Uterus (tissue), 2 donors: ENCODE measurements at regions not wholly inside any gene's neighbourhood (a gene's known extent, or its start where the extent isn't known, plus 50 kb on each side); places are given as distances from the start of the nearest gene placed in this dataset.

Source experiments
- POLR2A ChIP-seq, 2 donors: fragments of 450-650 bp; IDR thresholded peaks; one replicate each; pipeline ENCODE4 v1.6.1; 2016; ENCODE audit warnings: antibody characterized with exemption in 2 of 2, mild to moderate bottlenecking in 1 of 2, moderate library complexity in 1 of 2
- TF ChIP-seq, protein P1 (sequence below), 4 experiments: fragments of 200-600 bp in 2 of 4; fragments of 450-650 bp in 2 of 4; sonication (generic) in 2 of 4; IDR thresholded peaks; one replicate each; pipeline ENCODE4 v1.5.1; 2016 to 2019; ENCODE audit warnings: antibody characterized with exemption in 4 of 4, mild to moderate bottlenecking in 2 of 4, moderate library complexity in 1 of 4

DNA sequence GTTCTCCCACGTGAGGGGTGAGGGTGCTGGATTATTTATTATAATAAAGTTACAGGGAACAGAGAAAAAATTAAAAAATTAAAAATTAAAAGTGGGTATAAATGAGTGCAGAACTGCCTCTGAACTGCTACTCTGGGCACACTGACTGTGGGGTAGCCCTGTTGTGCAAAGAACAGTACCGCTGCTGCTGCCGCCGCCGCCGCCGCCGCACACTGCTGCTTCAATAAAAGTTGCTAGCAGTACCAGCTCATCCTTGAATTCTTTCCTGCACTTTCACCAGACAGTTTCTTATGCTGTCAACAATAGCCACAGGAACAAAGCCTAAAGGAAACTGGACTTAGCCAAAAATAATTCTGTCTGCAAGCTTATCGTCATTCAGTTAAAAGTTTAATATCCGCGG lies 72.1 kb downstream of the GCC1 start:
- no peak for TF ChIP-seq POLR2A (IDR thresholded peaks at IDR 0.05)
- TF ChIP-seq, protein P1, sequence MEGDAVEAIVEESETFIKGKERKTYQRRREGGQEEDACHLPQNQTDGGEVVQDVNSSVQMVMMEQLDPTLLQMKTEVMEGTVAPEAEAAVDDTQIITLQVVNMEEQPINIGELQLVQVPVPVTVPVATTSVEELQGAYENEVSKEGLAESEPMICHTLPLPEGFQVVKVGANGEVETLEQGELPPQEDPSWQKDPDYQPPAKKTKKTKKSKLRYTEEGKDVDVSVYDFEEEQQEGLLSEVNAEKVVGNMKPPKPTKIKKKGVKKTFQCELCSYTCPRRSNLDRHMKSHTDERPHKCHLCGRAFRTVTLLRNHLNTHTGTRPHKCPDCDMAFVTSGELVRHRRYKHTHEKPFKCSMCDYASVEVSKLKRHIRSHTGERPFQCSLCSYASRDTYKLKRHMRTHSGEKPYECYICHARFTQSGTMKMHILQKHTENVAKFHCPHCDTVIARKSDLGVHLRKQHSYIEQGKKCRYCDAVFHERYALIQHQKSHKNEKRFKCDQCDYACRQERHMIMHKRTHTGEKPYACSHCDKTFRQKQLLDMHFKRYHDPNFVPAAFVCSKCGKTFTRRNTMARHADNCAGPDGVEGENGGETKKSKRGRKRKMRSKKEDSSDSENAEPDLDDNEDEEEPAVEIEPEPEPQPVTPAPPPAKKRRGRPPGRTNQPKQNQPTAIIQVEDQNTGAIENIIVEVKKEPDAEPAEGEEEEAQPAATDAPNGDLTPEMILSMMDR (IDR thresholded peaks at IDR 0.05), result no peak
